HG02588 (cell line): ENCODE measurements at regions not wholly inside any gene's neighbourhood (a gene's known extent, or its start where the extent isn't known, plus 50 kb on each side); places are given as distances from the start of the nearest gene placed in this dataset.

Experiments
- ATAC-seq: cut with Tn5 transposase; IDR thresholded peaks from one replicate; pipeline ENCODE4 v1.9.1; 2021; ENCODE audit warnings: mild to moderate bottlenecking, moderate library complexity; ENCODE audit not compliant: unreplicated experiment

DNA sequence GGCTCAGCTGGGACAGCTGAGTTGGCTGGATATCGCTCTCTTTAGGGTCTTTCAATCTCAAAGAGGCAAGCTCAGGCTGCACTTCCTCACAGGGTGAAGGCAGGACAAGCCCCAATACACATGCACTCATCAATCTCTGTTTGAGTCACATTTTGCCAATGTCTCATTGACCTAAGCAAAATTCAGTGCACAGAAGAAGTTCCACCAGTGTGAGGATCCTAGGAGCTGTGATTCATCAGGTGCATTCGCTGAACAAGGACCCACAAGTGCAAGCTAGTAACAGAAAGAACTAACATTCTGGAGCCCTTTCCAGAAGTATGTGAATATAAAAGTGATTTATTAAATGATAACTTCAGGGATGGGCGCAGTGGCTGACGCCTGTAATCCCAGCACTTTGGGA is 477.2 kb downstream of the GPAM start:
- ATAC-seq, result no peak

DNA sequence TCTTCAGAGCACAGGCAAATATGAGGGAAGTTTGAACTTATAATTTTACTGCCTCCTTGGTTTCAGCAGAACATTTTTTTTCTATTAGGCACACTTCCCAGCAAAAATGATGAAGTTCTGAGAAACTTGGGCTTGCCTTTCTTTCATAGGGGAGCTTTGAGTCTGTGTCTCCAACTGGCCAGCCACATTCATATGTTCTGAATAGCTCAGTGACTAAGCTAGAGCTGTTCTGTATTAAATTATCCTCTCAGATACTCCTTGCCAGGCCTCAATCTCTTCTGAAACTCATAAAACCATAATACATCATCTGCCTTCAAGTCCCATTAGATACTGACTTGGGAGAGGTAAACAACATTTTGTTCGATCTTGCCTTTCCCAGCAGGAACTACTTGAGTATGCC is 476.5 kb downstream of the GPAM start:
- no peak for ATAC-seq

DNA sequence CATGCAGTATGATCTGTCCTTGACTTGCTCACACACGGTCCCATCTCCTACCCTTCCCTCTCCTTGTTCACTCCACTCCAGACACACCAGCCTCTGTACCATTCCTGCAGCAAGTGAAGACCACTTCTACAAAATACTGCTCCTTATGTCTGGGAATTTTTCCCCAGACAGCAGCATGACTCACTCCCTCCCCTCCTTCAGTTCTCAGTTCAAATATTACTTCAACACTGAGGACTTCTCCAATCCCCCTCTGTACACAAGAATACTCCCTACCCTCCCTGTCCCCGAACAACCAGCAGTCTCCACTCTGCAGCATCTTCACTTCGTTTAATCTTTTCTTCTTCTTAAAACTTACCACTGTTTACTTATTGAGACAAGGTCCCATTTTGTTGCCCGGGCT is 474.0 kb downstream of the GPAM start:
- no peak for ATAC-seq

DNA sequence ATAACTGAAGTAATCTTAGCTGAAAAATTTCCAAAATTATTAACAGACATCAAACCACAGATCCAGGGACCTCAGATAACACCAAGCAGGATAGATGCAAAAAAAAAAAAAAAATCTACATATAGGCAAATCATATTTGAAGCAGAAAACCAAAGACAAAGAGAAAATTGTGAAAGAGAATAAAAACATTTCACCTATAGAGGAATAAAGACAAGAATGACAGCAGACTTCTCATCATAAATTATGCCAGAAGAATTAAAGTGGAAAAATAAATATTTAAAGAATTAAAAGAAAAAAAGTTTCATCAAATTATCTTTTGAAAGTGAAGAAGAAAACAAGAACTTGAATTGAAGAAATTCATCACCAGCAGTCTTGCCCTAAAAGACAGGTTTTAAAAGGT is 467.5 kb downstream of the GPAM start:
- no peak for ATAC-seq

DNA sequence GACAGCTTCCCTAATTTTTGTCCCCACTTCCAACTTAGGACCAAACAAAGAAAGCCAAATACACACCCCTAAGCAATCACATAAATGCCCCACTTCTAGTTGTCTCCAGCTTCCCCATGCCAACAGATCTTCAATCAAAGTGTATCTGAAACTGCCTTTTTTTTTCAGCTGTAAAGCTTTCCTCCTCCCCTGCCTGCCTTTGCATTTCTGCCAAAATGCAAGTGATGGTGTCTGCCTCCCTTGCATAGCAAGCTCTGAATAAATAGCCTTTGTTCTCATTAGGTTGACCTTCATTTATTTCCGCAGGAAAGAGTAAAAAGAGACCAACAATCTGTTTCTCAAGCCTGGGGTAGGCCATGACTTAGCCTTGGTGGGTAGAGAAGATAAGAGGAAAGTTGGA is 459.4 kb downstream of the GPAM start:
- no peak for ATAC-seq

DNA sequence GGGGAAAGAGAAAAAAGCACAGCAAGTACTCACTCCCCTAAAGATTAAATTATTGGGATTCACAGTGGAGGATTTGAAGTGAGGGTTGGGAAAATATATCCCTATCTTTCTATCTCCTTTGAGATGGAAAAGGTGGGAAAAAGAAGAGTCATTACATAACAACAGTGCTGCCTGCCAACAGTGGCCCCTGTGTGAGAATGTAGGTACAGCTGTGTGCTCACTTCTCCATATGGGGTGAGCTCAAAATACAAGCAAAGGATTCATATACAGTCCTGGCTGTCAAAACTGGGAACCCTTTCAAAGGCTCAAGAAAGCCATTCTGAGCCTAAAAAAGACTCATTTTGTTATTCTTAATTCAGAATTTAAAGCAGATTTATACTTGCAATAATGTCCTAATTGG is 458.5 kb downstream of the GPAM start:
- no peak for ATAC-seq

DNA sequence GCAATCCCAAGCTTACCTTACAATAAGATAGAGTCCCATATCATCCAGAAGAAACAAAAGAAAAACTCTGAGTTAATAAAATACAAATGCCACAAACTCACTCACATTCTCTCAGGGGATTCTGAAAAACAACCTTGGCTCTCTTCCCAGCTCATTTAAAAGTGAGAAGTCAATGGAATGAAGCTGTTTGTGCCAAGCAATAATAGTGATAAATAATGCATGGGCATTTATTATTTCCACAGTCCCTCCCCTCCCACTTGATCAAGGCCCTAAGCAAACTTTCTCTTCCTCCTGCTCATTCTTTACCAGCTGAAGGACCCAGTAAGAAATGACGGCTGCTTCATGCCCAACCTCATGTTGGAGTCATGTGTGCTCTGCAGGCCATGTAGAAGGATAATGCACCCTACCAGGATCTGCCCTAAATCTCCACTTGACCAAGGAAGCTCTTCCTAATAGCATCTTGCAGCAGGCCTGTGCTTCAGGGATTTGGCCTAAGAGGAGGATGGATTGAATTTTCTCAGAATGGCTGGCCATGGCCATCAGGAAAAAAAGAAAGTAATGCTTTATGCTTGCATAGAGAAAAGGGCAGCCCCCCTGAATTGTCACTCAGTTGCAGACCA is 451.3 kb downstream of the GPAM start:
- no peak for ATAC-seq

DNA sequence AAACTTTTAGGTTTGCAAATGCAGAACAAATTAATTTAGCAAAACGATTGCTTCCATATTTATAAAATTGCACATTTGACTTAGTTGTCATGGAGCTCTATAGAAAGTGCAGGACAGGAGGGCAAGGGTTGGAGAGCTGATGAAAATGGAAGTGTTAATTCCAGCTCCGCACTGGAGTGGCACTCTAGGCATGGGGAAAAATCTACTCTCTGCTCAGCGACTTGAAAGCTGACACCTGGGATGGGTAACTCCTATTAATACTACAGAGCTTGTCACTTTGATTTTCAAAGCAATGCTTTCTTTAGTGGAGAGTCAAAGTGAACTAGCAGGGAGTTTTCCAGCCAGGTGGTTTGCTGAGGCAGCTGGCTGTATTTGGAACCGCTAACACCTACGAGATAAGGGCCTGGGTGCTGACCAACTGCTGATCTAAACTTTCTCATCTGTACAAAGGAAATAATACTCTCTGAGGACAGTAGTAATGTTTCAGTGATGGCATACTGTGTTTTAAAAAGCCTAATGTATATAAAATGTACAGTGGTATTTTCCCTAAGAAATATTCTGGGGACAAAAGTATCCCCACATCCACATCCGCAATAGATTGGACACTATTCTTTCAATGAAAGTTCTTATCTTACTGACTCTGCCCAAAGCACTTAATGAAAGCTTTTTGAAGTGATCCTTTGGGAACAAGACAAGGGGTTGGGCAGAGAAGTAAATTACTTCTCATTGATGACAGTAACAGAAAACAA is 444.3 kb downstream of the GPAM start:
- ATAC-seq, result no peak

DNA sequence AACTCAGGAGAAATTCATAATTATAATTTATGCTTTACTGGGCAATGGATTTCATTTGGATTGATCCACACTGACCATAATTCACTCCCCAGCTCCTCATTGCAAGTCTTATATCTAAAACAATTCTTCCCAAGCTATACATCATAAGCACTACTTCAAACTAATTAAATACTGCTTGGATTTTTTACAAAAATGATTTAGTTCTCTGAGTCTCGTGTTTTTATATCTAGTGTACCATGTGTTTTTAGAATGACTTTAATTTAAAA is 443.8 kb downstream of the GPAM start:
- no peak for ATAC-seq

DNA sequence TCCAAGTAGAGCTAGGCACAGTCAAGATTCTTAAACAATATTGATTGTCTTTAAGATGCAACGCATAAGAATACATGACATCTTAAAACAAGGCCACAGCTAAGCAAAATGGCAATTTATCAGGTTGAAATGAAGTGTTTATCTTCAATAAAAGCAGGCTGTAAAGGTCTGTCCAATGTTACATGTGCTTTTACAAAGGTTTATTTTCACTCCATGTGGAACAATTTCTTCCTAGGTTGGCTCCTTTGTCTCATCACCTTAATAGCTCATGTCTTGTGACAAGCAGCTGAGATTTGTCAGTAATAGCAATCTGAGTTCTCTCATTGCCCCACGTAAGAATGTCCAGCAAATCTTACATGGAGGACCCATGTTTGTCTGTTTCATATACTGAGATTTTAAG is 437.6 kb downstream of the GPAM start:
- ATAC-seq, result no peak

DNA sequence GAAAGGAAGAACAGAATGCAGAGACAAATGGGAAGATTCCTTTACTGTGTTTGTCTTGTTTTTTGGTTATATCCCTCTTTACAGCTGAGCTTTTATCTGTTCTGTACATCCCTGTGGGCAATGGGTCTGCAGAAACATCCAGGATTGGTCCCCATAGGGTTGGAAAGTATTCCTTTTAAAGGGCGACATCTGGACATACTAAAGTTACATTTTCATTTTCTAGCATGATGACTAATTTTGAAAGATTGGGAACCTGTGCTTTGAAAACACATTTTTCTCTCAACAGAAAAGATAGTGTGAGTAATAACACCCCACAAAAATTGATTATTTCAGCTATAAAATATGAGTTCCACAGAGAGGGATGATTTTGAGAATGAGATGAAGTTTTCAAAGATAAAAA is 435.8 kb downstream of the GPAM start:
- no peak for ATAC-seq

DNA sequence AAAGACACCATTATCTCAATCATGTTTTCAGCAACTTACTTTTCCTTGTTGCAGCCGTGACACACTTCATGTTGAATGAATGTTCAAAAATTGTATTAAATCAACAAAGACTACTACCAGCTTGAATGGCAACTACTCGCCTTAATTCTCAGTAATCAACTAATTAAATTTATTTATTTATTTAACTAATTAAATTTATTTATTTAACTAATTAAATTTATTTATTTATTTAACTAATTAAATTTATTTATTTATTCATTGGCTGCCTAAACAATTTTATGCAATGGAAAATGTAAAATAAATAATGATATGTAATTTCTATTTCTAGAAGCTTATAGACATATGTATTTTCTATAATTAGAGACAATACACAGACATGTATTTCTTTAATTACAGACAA is 435.4 kb downstream of the GPAM start:
- ATAC-seq, result no peak

DNA sequence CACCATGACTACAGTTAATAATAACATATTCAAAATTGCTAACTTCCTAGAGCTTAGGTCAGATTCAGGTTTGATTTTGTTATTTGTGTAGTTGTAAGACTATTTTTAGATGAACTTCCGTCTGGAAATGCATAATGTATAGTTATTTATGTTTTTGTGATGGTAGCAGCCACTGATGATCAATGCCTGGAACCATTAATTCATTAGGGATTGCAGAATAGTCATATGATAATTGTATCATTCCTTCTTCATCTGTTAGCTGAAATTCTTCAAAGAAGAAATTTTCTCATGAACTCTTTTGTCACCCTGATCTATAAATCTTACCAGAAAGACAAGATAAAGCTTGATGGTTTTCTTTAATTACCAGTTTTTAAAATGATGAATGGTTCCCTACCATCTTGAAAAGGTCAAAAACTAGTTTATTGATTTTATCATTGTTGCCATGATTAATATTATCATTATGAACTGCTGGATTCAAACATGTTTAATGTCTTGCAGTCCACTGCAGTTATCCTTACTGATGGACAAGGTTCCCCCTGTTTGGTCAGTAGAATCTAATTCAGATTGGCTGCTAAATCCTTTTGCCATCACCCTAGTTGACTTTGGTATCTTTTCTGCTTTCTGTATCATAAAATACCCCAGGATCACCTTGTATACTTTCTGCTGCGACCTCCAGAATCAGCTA is 433.3 kb downstream of the GPAM start:
- no peak for ATAC-seq

DNA sequence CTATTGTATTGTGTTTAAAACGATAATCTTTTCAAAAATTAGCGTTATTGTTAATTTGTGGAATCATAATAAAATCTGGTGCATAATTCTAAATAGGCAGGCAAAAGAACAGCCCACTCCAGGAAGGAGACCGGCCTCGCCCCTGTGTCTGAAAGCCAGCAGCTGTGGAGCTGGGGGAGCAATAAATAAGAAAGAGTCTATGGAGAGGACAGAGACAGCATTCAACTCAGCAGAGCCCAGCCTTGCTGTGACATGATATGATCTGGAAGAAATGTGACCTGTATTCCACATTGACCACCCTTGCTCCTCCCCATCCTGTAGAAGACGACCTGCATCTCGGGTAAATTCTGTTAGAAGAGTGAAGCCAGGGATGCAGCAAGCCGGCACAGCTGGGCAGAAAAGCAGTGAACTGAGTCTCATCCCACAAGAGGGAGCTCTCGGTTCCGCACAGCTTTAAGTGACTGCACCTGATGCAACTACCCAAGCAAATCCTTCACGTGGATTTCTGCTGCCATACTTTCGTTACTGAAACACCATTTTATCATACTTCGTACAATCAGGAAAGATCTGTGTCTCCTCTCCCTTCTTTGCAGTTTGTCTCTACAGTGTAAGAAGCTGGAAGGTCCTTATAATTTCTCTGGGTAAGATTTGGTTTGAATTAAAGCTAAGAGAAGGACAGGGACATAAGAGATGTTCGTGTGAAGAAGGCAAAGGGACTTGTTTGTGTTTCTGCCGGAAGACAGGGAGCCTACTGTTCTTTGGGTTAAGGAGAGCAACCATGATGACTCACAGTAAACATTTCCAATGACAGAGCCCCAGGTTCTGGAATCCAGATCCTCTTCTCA is 427.1 kb downstream of the GPAM start:
- ATAC-seq, result no peak

DNA sequence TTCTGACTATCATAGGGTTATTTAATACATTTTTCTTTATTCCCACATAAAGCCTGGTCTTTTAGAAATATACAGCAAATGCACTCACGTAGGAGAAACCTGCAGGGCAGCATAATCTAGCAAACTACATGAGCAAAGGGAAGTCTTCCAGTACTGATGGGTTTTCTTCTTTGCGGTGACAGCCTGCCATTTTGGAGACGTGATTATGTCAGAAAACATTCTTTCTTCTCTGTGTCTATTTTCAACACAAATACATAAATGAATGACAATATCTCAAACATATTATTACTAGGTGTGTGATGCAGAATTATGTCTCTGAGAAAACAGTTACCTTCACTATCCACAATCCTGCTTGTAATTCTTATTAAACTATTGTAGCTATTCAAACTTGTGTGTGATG is 425.0 kb downstream of the GPAM start:
- no peak for ATAC-seq

DNA sequence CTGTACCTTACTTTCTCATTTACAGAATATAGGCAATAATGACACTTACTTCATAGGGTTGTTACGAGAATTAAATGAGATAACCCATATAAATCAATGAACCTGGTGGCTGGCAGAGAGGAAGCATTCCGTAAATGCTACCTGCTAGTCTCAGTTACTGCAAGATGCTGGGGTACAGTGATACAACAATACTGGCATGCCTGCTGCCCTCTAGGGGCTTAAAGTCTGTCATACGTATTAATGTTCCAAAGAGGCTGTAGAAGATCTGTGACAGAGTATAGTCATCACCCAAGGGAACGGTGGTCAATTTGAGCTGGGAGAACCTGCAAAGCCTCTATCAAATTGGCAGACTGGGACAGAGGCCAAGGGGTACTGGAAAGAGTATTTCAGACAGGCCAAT is 421.5 kb downstream of the GPAM start:
- ATAC-seq, result no peak

DNA sequence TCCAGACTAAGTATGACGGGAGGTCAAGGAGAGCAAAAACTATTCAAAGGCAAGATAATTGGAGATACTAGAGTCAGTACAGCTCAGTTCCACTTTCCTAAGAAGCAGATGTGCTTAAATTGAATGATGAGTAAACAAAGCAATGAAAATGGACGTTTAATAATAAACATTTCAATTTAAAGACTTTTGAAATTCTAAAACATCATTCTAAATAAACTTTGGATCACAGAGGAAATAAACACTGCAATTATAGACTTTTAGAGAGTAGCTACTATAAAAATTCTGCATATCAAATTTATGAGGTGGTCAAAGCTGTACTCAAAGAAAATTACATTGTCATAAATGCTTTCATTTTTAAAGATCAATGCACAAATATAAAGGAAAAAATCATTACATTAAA is 418.3 kb downstream of the GPAM start:
- ATAC-seq, result no peak

DNA sequence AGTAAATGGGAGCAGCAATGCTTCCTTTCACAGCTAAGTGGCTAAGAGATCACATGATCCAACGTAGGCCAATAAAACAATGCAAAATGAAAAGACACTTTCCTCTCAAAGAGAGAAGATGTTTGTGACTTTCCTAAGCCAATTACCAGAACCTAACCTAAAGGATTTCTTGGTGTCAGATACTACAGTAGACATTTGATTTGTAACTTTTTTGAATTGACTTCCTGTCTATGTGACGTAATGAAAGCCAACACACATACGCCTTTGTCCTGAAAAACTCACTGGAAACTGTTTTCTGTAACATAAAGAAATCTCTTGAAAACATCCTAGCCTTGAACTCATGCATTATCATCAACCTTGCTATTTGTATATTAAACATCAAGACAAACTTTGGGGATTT is 417.1 kb downstream of the GPAM start:
- no peak for ATAC-seq

DNA sequence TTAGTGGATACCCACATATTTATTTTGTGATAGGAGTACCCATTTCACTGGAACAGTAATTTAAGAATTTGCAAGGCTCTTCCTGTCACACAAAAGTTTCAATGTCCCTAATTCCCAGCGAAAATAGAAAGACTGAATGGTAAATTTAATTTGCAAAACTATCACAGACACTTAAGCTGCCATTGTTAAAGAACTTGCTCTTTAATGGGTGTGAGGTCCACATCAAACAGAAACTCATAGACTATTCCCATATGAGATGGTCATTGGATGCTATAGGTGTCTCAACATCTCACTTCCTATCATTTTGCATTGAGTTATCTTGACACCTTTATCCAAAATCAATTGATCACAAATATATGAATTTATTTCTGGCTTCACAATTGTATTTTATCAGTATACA is 415.9 kb downstream of the GPAM start:
- no peak for ATAC-seq

DNA sequence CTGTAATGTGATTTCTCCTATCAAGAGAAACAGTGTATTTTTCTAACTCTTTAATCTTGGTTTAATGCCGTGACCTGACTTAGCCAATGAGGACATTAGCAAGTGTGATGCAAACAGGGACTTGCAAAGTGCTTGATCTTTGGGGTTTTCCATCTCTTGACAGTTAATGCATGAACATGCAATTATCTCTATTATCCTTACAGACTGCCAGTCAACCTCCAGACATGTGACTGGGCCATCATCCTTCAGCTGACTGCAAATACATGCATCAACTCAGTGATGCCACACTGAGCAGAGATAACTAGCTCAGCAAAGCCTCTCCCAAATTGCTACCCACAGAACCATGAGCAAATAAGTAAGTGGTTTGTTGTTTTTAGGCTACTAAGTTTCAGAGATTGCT is 409.6 kb downstream of the GPAM start:
- ATAC-seq, result no peak

DNA sequence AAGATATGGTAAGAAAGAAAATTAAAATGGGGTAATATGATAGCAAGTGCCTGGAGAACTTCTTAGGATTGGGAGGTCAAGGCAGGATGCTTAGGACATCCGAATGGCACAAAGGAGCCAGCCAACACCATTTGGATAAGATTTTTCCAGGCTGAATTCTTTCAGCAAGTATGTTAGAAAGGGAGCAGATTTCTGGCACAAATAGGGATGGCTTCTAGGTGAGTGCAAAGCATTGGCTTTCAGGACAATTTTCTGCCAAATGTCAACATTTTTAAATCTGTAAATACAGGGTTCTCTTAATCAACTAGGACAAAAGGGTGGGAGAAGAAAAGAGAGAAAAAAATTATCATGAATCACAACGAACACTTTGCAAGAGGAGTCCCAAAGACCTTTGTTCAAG is 409.1 kb downstream of the GPAM start:
- no peak for ATAC-seq

DNA sequence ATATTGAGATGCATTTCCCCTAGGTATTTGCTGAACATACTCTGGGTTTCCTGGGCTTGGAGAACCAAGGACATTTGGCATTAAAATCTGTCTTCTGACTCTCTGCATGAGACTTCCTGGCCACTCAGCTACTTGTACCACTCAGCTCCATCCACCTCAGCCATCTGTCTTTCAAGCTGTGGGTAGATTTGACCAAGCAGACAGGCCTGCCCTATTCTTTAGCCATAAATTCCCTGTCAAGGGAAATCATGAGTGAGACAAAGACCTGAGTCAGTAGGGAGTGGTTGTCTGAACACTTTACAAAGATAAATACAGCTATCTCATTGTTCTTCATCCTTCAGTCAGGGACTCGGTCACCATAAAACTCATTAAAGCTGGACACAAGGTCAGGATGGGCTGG is 399.1 kb downstream of the GPAM start:
- no peak for ATAC-seq
